Stimulated activated CD4-positive, alpha-beta T cell treated with anti-CD3 and anti-CD28 coated beads, Interleukin-4, amount 100 ng/mL, for 1 hour (primary cell): ENCODE measurements at regions not wholly inside any gene's neighbourhood (a gene's known extent, or its start where the extent isn't known, plus 50 kb on each side); places are given as distances from the start of the nearest gene placed in this dataset.
"Not testable (repeated sequence)": the region's sequence is repeated elsewhere in the genome, so short reads cannot be mapped to it uniquely, and the experiment has no call there.

Experiments used
- DNase-seq: peaks from one replicate; pipeline ENCODE4 v3.0.0-alpha.2; 2020

DNA sequence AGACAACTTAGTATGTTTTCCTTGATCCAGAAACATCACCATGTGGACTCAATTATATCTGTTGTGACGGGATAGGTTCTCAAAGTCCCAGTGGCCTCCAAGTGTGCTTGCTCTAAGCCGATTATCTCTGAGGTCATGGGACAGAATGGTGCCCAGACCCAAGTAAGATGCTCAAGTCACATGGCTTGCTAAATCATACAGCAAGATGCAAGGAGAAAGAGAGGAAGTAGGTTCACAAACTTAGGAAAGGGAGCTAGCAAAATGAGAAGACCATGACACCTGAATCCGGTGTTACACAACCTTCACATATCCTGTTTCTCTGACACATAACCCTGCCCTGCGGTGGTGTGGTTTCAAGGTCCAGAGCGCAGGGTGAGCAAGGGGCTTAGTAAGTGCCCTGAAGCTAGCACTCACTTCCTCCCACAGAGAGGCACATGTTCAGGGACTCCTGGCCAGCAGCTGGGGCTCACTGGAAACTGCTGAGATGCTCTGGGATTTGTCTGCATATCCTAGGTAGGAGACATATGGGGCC, 590.9 kb upstream of the ANKRD30A start:
- DNase-seq, result no peak

DNA sequence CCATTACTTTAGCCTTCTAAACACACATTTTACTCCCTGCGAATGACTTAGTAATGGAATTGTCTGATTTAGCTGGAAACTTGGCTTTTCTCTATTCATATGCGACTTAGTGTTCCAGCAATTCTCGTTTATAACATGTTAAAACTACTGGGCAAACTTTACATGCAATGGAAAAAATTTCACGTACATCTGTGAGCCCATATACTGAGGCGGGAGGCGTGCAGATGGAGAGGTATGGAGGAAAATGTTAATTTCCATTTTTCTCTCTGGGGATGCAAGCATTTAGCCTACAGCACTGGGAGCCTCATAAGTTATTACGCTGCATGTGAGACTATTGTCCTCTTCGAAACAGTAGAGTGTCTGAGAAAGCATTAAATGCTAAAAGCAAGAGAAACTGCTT, 591.5 kb upstream of the ANKRD30A start:
- DNase-seq, result no peak

DNA sequence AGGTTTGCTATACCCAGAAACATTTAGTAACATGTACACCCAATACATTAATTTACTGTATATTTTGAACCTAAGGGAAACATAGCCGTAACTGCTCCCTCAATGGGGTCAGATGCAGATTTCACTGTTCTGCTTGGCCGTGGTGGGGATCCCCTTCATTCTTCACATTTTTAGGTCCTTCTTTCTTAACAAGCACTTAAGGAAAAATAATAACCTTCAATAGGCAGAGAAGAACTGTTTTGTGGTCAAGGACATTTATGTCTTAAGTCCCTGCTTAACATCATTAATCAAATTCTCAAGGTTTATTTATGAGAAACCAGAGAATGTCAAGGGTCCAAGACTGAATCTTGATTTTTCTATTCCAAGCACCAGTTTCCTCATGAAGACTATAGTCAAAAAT, 592.1 kb upstream of the ANKRD30A start:
- no peak for DNase-seq

DNA sequence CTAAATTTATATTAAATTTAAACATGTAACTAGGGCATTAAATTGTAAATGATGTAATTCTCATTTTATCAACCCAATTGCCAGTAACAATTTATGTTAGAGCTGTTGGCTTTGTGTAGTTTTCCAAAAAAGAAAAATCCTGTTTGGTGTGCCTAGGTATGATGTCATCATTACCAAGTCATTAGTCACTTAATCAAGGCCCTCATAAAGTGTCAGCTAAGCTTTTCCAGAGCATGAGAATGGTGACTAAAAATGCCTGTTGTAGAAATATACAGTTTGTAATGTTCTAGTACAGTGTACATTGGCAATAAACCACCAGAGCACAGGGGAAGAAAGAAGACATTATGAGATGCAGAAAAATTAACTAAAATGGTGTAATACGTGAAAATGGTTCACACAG, 593.8 kb upstream of the ANKRD30A start:
- DNase-seq, result no peak

DNA sequence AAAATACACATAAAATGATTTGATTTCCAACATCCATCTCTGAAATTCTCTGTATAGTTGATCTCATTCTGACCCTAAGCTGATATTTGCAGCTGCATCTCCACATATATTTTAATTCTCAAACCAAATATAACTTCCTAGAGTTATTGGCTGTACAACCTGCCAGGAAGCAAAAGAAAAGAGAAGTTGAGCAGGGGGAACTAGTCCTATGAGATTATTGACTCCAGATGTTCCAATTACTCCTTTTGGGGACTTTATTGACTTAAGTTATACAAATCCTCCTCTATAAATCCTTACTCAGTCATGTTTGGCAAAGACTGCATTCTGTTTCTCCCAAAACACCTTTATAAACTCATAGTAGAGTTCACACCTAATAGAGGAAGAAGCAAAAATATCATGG, 599.4 kb upstream of the ANKRD30A start:
- DNase-seq, result no peak

DNA sequence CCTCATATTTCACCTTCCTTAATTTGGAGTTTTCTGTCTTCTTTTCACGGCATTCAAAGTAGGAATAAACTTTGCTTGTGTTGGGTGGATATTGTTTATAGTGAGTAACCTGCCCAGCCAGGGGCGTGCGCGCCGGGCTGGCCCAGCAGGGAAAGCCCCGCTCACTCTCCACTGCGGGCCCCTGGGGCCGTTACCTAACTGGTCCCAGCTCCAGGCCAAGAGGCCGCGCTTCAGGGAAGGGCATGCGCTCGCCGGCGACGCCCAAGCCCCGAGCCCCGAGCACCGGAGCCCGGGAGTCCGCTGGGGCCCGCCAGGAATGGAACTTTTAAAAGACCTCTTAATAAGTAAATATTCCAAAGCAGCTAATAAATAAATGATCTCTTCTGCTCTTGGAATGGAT, 601.3 kb upstream of the ANKRD30A start:
- DNase-seq, result not testable (repeated sequence)

DNA sequence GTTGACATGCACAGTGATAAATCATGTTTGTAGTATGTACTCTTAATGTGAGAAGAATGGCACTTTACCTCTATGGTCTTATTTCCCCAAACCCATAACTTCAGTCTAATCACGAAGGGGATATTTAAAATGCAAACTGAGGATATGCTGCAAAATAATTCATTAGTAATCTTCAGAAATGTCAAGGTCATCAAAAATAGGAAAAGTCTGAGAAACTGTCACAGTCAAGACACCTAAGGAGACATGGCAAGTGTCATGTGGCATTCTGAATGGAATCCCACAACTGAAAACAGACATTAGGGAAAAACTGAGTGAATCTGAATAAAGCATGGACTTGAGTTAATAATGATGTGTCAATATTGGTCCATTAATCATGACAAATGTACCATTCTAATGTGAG, 605.5 kb upstream of the ANKRD30A start:
- DNase-seq, result no peak

DNA sequence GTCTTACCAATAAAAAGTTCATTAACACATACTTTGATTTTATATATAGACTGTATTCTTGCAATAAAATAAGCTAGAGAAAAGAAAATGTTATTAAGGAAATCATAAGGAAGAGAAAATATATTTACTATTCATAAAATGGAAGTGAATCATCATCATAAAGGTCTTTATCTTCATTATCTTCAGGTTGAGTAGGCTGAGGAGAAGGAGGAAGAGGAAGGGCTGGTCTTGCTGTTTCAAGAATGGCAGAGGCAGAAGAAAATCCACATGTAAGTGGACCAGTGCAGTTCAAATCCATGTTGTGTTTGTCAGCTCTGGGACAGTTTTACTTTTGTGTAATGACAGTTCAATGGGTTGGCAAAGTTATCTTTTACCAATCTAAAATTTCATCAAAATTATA, 609.1 kb upstream of the ANKRD30A start:
- DNase-seq, result no peak

DNA sequence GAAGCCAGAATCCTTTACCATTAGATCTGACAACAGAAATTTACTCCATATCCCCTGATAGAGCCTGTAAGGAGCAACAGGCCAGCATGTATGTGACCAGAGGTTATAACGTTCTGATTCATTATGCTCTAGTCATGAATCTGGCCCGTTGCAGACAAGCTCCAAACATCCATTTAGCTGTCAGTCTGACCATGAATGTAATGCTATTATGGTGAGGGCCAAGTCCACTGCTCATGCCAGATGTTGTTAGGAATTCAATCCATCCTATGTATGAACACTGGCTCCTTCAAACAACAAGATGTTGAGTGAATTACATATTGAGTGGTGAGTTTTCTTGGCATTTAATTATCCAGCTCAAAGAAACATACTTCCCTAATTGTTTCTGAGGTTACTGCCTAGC, 610.1 kb upstream of the ANKRD30A start:
- DNase-seq, result no peak

DNA sequence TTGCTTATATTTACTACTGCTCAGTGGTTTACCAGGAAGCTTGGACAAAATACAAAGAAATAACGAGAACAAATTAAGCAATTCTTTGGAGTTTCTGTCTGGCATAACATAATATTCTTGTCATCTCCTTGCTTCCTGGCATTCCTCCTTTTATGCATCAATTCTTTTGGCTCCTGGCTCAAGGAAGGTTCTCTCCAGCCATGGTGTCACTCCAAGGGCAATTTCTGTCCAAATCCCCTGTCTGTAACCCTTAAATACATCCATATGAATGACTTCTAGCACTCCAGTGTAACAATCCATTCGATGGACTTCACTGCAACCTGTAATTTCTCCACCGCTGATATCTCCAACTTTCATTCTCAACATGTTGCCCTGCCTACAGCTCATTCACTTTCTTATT, 617.7 kb upstream of the ANKRD30A start:
- no peak for DNase-seq

DNA sequence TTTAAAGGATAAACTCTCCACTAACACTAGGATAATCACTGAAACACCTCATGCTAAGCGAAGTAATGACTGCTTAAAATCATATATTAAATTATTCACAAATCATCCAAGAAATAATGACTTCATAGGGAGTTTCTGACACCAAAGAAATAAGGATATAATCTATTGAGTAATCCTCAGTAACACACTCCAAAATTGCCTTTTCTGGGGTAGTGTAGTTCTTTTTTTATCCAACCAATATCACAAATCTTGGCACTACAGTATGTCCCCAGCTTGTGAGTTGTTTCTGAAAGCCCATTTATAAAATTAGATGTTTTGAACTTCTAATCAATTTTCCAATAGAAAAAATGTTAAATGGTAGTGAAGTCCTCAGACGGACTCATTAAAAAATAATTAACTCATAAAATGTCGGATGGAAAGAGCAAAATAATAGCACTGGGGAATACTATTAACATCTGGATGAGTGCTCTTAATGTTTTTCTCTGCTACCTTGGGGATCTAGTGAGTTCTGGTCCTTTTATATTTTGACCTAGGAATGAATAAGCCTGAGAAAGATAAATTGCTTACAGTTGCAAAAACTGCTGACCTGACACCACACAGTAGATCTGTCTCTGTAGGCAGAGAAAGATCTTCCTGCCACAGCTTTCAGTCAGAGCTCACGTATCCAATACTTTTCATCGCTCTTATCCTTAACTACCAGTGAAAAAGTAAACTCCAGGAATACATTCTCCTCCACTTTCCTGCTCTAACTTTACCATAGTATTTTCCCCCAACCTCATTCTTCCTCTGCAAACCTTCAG, 618.5 kb upstream of the ANKRD30A start:
- no peak for DNase-seq

DNA sequence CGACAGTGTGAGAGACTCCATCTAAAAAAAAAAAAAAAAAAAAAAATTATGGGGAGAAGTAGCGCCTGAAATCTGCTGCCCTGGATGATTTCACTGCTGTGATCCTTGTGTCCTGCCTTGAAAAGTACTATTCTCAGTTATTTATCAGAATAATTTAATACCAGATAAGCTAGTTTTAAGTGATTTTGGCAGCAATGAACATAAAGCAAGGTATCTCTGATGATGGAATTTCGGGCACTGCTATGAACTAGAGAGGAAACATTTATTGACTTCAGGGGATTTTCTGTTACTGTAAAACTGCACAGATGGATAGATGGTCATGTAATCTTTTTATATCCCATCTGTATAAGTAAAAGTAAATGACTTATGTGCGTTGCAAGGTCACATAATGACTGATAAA, 619.1 kb upstream of the ANKRD30A start:
- no peak for DNase-seq

DNA sequence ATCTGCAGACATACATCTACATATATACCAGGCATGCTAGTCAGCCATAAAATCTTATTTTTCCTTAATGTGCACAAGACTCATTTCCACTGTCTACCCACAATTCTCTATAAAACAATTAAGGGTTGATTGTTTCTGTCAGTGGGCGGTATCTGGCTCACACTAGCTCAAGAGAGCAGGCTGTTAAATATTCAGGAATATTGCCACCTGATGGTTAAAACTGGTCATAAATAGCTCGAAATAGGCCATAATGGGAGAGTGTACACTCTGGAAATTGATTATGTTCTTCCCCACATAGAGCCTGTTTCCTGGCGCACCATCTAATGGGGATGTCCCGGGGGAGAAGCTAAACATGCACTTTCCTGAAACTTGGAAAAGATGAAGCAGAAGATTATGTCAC, 620.6 kb upstream of the ANKRD30A start:
- DNase-seq, result no peak

DNA sequence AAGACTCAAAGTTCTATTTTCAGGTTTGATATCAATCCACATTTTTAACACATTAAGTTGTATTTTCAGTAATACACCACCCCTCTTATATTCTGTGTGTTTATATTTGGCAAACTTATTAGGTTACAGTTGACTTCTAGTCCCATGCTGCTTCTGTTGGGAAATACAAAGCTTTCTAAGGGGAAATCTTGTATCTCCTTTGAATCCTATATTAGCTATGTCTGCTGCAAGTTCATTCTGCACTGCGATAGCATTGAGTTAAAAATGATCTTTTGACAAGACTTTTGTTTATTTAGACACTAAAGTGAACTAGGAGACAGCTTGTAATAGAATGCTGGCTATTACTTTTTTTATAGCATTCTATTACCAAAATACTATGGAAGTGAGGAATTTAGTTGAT, 625.1 kb upstream of the ANKRD30A start:
- DNase-seq, result no peak

DNA sequence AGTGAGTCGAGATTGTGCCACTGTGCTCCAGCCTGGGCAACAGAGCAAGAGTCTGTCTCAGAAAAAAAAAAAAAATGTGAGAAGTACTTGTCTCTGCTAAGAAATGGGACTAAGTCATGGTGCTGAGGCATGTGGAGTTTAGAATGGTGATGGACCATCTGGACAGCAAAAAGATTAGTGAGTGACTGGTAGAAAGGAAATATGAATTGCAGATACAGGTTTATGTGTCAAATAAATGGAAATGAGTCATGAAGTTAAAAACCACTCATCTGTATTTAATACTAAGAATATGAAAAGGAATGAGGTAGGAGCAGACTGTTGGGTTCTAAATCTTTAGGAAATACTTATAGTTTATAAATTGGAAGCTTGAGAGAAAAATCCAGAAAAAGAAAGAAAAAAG, 625.7 kb upstream of the ANKRD30A start:
- DNase-seq, result no peak

DNA sequence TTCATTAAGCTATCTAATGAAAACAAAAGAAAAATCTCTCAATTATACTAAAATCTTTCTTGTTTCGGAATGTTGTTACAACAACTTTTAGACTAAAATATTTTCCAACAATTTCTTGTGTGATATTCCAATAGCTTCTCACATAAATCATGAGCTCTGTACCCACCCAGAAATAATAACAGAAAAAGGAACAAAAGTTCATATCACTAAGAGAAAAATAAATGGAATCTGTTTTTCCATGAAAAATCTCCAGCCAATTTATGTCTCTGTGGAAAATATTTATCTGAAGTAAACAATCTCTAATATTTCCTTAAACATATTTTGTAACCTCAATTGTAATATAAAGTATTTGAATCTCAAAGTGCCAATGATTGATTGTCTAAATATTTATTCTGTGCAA, 628.6 kb upstream of the ANKRD30A start:
- DNase-seq, result no peak

DNA sequence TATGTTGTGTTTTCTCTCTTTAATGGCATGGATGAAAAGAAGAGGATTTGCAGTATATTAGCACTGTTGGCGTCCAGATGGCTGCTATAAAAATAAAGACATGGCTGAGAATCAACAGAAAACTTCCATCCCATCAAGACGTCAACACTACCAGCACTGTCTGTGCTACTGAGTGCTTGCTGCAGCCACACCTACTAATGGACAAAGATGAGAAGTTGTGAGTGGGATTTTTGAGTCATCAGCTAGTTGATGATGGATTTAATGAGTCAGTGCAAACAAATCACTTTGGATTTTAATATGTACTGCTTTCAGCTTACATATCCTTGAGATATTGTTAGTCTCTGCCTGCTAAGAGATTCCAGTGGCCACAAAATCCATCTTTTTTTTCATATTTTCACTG, 631.0 kb upstream of the ANKRD30A start:
- DNase-seq, result no peak

DNA sequence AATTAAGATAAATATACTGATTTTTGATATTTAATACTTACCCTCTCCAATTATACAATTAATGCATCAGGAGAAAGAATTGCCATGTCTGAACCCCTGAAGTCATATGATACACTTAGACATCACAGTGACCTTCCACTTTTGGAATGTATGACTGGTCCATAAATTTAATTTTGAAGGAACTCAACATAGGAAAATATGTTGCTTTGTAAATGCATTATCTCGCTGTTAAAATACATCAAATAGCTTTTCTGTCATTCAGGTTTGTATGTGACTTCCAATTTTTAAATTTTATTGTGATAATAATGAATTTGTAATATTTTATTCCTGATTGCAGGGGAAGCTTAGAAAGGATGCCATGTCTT, 631.9 kb upstream of the ANKRD30A start:
- DNase-seq, result no peak

DNA sequence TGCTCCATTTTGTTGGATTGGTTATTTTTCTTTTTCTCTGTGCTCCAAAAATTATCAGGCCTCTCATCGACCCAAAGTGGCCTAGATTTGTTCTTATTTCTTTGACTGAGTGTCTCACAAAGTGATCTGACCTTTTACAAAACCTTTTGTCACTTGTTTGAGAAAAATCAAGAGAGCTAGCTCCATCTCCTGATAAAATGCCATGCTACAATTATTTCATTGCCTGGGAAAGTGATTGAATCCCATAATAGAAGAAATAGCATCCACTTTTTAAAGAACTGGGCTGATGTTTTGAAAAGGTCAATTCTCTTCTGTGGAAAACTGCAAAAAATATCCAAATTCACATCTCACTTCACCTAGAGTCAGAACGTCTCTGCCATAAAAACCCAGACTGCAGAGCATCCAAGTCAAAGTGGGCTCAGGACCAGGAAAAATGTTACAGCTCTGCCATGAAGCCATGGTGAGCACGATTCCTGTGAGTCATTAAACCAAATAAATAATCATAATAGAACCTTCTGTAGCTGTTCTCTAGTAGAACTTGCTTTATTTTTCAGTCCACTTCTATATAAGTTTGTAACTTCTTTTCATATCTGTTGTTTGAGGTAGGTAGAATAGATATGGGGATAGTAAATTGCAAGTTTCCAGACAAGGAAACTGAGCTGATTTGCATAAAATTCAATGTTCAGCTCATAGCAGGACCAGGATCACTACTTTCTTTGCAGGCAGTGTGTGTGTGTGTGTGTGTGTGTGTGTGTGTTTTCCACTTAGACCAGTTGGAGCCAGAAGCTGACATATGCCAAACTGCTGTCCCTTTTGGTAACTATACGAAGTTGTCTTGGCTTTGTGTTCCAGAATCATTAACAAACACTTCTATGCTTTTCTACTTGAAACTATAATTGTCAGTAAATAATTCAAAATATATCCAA, 632.5 kb upstream of the ANKRD30A start:
- DNase-seq, result no peak

DNA sequence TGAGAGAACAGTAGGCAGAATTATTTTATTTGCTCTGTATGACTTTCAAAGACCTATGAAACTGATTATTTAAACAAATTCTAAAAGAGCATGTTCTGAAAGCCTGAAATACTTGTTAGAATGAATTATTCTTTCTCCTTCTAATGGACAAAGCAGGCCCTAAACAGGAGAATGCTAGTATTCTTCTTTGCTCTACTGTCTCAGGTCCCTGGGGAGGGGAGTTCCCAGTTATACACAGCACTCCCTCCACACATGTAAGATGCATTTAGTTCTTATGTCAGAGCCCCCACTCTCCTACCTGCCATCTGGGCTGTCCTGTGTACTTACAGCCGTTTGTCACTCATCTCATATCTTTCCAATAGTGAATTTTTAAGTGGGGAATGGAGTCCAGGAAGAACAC, 633.5 kb upstream of the ANKRD30A start:
- DNase-seq, result no peak

DNA sequence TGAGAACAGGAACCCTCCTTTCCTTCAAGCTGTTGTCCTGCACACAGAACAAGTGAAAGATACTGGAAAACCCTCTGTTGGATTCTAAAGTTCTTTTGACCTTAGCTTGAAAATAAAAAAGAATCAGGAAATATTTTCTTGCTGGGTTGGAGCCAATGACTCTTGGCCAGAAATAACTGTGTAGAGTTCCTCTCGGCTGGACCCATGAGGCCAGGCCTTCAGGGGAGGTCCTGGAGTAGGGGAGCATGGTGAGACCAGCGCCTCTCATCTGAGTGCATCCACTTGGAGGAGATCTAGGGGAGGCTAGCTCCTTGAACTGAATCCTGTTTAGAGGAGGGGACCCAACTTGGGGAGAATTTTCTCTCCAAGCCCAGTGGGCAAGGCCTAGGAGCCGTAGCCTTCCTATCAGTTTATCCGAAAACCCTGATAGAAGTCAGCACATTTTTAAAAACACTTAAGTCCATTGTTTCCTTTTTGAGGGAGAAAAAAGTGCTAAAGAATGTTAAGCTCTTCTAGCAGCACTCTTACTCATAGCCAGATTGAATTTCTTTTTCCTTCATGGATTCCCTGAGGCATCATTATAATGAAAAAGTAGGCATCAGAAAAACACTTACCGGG, 635.7 kb upstream of the ANKRD30A start:
- no peak for DNase-seq

DNA sequence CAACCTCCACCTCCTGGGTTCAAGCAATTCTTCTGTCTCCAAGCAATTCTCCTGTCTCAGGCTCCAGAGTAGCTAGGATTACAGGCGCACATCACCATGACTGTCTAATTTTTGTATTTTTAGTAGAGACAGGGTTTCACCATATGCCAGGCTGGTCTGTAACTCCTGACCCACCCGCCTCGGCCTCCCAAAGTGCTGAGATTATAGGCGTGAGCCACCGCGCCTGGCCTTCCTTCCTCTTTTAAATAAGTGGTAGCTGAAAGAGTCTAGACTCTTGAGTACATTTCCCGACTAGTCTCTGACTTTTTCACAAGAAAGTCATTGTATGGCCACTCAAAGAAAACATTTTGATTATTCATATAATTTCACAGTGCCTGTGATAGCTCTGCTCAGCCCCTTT, 636.2 kb upstream of the ANKRD30A start:
- DNase-seq, result no peak

DNA sequence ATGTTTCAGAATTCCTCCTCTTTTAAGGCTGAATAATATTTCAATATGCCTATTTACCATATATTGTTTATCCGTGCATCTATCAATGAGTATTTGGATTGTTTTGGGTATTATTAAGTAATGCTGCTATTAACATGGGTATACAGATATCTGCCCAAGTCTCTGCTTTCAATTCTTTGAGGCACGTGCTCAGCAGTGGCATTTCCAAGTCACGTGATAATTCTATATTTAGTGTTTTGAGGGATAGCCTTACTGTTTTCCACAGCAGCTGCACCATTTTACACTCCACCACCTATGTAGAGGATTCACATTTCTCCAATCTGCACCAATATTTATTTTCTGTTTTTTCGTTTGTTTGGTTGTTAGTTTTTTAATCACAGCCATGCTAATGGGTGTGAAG, 636.8 kb upstream of the ANKRD30A start:
- DNase-seq, result no peak

DNA sequence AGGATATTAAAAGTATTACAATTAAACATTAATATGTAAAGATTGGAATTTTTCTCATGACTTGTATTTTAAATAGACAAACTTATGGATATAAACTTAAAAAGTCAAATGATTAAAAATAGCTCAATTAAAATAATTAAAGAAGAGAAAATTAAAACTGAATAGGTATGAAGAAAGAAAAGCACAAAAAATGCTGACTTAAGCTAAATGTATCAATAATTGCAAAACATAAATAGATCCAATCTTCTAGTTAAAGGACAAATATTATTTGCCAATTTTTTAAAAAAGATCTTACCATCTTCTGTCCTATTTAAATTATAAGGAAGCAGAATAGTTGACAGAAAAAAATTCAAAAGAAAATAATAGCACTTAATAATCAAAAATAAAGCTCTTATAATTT, 646.3 kb upstream of the ANKRD30A start:
- no peak for DNase-seq
